H9 (cell line): ENCODE measurements at regions not wholly inside any gene's neighbourhood (a gene's known extent, or its start where the extent isn't known, plus 50 kb on each side); places are given as distances from the start of the nearest gene placed in this dataset.

Experiments
- DNase-seq: peaks from one replicate; pipeline ENCODE4 v3.0.0-alpha.2; 2017
- H2AFZ ChIP-seq: one replicate; pipeline ENCODE4 v1.6.1; 2013; ENCODE audit warnings: mild to moderate bottlenecking, low read length, control low read depth, moderate library complexity
- H2AK5ac ChIP-seq: 2 replicates; pipeline ENCODE4 v1.6.1; 2013; ENCODE audit warnings: low read length, control low read depth, mixed read lengths; ENCODE audit not compliant: insufficient read length
- H2BK120ac ChIP-seq: one replicate; pipeline ENCODE4 v1.6.1; 2013; ENCODE audit warnings: low read depth, mild to moderate bottlenecking, low read length, control low read depth, inconsistent platforms; ENCODE audit not compliant: poor library complexity, severe bottlenecking
- H2BK12ac ChIP-seq: 2 replicates; pipeline ENCODE4 v1.6.1; 2013; ENCODE audit warnings: low read length, control low read depth, mixed read lengths, low read depth; ENCODE audit not compliant: insufficient read length
- H2BK15ac ChIP-seq: 2 replicates; pipeline ENCODE4 v1.6.1; 2013; ENCODE audit warnings: low read depth, low read length, control low read depth
- H2BK20ac ChIP-seq: one replicate; pipeline ENCODE4 v1.6.1; 2013; ENCODE audit warnings: low read depth, mild to moderate bottlenecking, low read length, control low read depth, inconsistent platforms; ENCODE audit not compliant: poor library complexity, severe bottlenecking
- H2BK5ac ChIP-seq: 2 replicates; pipeline ENCODE4 v1.6.1; 2013; ENCODE audit warnings: low read length, control low read depth, mixed read lengths; ENCODE audit not compliant: insufficient read length
- H3K14ac ChIP-seq: 2 replicates; pipeline ENCODE4 v1.6.1; 2013; ENCODE audit warnings: low read length, control low read depth; ENCODE audit not compliant: insufficient read depth
- H3K18ac ChIP-seq: 2 replicates; pipeline ENCODE4 v1.6.1; 2013; ENCODE audit warnings: low read depth, mild to moderate bottlenecking, mixed read lengths, low read length, control low read depth; ENCODE audit not compliant: insufficient read length
- H3K23ac ChIP-seq: 2 replicates; pipeline ENCODE4 v1.6.1; 2013; ENCODE audit warnings: low read length, control low read depth, mixed read lengths, low read depth; ENCODE audit not compliant: insufficient read length
- H3K23me2 ChIP-seq: 2 replicates; pipeline ENCODE4 v1.6.1; 2013; ENCODE audit warnings: low read depth, mild to moderate bottlenecking, mixed read lengths, low read length, control low read depth; ENCODE audit not compliant: insufficient read length, poor library complexity, severe bottlenecking
- H3K27ac ChIP-seq: 2 replicates; pipeline ENCODE4 v1.5.1; 2013; ENCODE audit warnings: low read length, control low read depth, mixed read lengths, low read depth; ENCODE audit not compliant: insufficient read length
- H3K27me3 ChIP-seq: 2 replicates; pipeline ENCODE4 v1.6.1; 2013; ENCODE audit warnings: low read length, control low read depth, inconsistent platforms; ENCODE audit not compliant: insufficient read depth
- H3K4ac ChIP-seq: 2 replicates; pipeline ENCODE4 v1.6.1; 2013; ENCODE audit warnings: low read depth, mild to moderate bottlenecking, control low read depth, inconsistent platforms, low read length, moderate library complexity
- H3K4me1 ChIP-seq: 2 replicates; pipeline ENCODE4 v1.6.1; 2013; ENCODE audit warnings: low read length, control low read depth, inconsistent platforms; ENCODE audit not compliant: insufficient read depth
- H3K4me2 ChIP-seq: 2 replicates; pipeline ENCODE4 v1.6.1; 2013; ENCODE audit warnings: low read length, control low read depth, mixed read lengths; ENCODE audit not compliant: insufficient read length, insufficient read depth
- H3K56ac ChIP-seq: 2 replicates; pipeline ENCODE4 v1.6.1; 2013; ENCODE audit warnings: low read depth, mild to moderate bottlenecking, mixed read lengths, low read length, control low read depth; ENCODE audit not compliant: insufficient read length
- H3K79me1 ChIP-seq: 2 replicates; pipeline ENCODE4 v1.6.1; 2013; ENCODE audit warnings: low read depth, mild to moderate bottlenecking, moderate library complexity, low read length, control low read depth, inconsistent platforms; ENCODE audit not compliant: insufficient read depth, poor library complexity, severe bottlenecking
- H3K79me2 ChIP-seq: 2 replicates; pipeline ENCODE4 v1.6.1; 2013; ENCODE audit warnings: low read length, control low read depth, inconsistent platforms; ENCODE audit not compliant: insufficient read depth
- H3K9ac ChIP-seq: 2 replicates; pipeline ENCODE4 v1.6.1; 2013; ENCODE audit warnings: low read length, control low read depth, mixed read lengths; ENCODE audit not compliant: insufficient read length; ENCODE audit errors: extremely low read depth
- H3K9me3 ChIP-seq: one replicate; pipeline ENCODE4 v1.6.1; 2013; ENCODE audit warnings: low read depth, low read length, inconsistent platforms; ENCODE audit not compliant: control insufficient read depth
- H3T11ph ChIP-seq: one replicate; pipeline ENCODE4 v1.6.1; 2013; ENCODE audit warnings: mild to moderate bottlenecking, low read length, control low read depth, inconsistent platforms
- H4K20me1 ChIP-seq: one replicate; pipeline ENCODE4 v1.6.1; 2013; ENCODE audit not compliant: control insufficient read depth, insufficient read length, insufficient read depth
- H4K5ac ChIP-seq: 2 replicates; pipeline ENCODE4 v1.6.1; 2013; ENCODE audit warnings: low read depth, mild to moderate bottlenecking, mixed read lengths, low read length, control low read depth; ENCODE audit not compliant: insufficient read length
- H4K8ac ChIP-seq: replicated peaks from 2 replicates; pipeline ENCODE4 v1.6.1; 2013; ENCODE audit warnings: low read length, control low read depth, mixed read lengths, low read depth; ENCODE audit not compliant: insufficient read length
- H4K91ac ChIP-seq: 2 replicates; pipeline ENCODE4 v1.6.1; 2013; ENCODE audit warnings: low read depth, mild to moderate bottlenecking, moderate library complexity, mixed read lengths, low read length, control low read depth; ENCODE audit not compliant: insufficient read length
- H3K27ac Mint-ChIP-seq, 3 experiments: 2 replicates in 2 of 3; 3 replicates in 1 of 3; pipeline ENCODE4 v1.8.0; 2020 to 2021; ENCODE audit warnings: mixed read lengths in 3 of 3, mild to moderate bottlenecking in 1 of 3, moderate library complexity in 1 of 3
- H3K27me3 Mint-ChIP-seq: 2 replicates; pipeline ENCODE4 v1.8.0; 2021; ENCODE audit warnings: low read depth, mild to moderate bottlenecking, moderate library complexity, mixed read lengths
- H3K36me3 Mint-ChIP-seq, 3 experiments: 2 replicates in 2 of 3; 3 replicates in 1 of 3; pipeline ENCODE4 v1.8.0; 2020 to 2021; ENCODE audit warnings: low read depth in 3 of 3, mixed read lengths in 3 of 3; ENCODE audit not compliant: insufficient read depth in 1 of 3
- H3K4me1 Mint-ChIP-seq, 2 experiments: 2 replicates each; pipeline ENCODE4 v1.8.0; 2020; ENCODE audit warnings: mixed read lengths in 2 of 2
- H3K4me3 Mint-ChIP-seq, 2 experiments: 2 replicates in 1 of 2; 3 replicates in 1 of 2; pipeline ENCODE4 v1.8.0; 2020 to 2021; ENCODE audit warnings: mild to moderate bottlenecking in 2 of 2, mixed read lengths in 2 of 2, moderate library complexity in 1 of 2
- H3K9me3 Mint-ChIP-seq, 2 experiments: 2 replicates in 1 of 2; 3 replicates in 1 of 2; pipeline ENCODE4 v1.8.0; 2020; ENCODE audit warnings: mild to moderate bottlenecking in 2 of 2, mixed read lengths in 2 of 2, moderate library complexity in 1 of 2
- CTCF ChIP-seq: fragments of 200-600 bp; sonication (generic); conservative IDR thresholded peaks from 3 replicates; pipeline ENCODE4 v1.8.0; 2021; ENCODE audit warnings: antibody characterized with exemption, mild to moderate bottlenecking
- WGBS: extraction: QIAGEN DNeasy Blood & Tissue Kit; methylation state at CpG from one replicate; pipeline ENCODE4 v1.1.7; 2013; ENCODE audit warnings: missing lambda C conversion rate, low lambda C conversion rate, mixed read lengths; ENCODE audit not compliant: insufficient read length; ENCODE audit errors: extremely low coverage; 5-methylcytosine and 5-hydroxymethylcytosine counted together

GRCh38 chr12:58570411-58570810 is 349.9 kb downstream of the LRIG3 start:
- no peak for TF ChIP-seq CTCF
- no peak overlapping the region for H2AK5ac ChIP-seq
- no peak overlapping the region for H2BK15ac ChIP-seq
- no peak for DNase-seq
- H2BK120ac ChIP-seq, result no peak overlapping the region
- H3K4me3 Mint-ChIP-seq, result no peak overlapping the region
- H3K27ac Mint-ChIP-seq, result no peak overlapping the region
- H3K4ac ChIP-seq, result no peak overlapping the region
- no peak overlapping the region for H2BK5ac ChIP-seq
- H3K9me3 ChIP-seq, result no peaks in the 10 kb centered on the region
- no peak overlapping the region for H3K14ac ChIP-seq
- no peak overlapping the region for H2BK12ac ChIP-seq
- no peak overlapping the region for H2AFZ ChIP-seq
- no peaks in the 10 kb centered on the region for H3K9me3 Mint-ChIP-seq
- H3K18ac ChIP-seq, result no peak overlapping the region
- no peak overlapping the region for H2BK20ac ChIP-seq
- WGBS, result no CpG with 5 or more reads among the region's 1 CpG
- no peak overlapping the region for H3K4me2 ChIP-seq
- H3K79me2 ChIP-seq, result no peaks in the 10 kb centered on the region
- no peak overlapping the region for H3T11ph ChIP-seq
- H3K27me3 Mint-ChIP-seq, result no peaks in the 10 kb centered on the region
- no peak overlapping the region for H3K23ac ChIP-seq
- no peaks in the 10 kb centered on the region for H3K79me1 ChIP-seq
- H3K56ac ChIP-seq, result no peak overlapping the region
- no peaks in the 10 kb centered on the region for H3K4me1 Mint-ChIP-seq
- H3K27me3 ChIP-seq, result no peaks in the 10 kb centered on the region
- no peaks in the 10 kb centered on the region for H4K20me1 ChIP-seq
- H3K23me2 ChIP-seq, result no peaks in the 10 kb centered on the region
- H3K4me1 ChIP-seq, result no peaks in the 10 kb centered on the region
- no peak overlapping the region for H3K9ac ChIP-seq
- H4K5ac ChIP-seq, result no peak overlapping the region
- H4K8ac ChIP-seq, result no peak overlapping the region
- H3K27ac ChIP-seq, result no peak overlapping the region
- no peaks in the 10 kb centered on the region for H3K36me3 Mint-ChIP-seq
- H4K91ac ChIP-seq, result no peak overlapping the region
